Vagina (tissue), 2 donors: ENCODE measurements at regions not wholly inside any gene's neighbourhood (a gene's known extent, or its start where the extent isn't known, plus 50 kb on each side); places are given as distances from the start of the nearest gene placed in this dataset.

ENCODE experiments used
- POLR2A ChIP-seq, 2 donors: fragments of 450-650 bp; IDR thresholded peaks; one replicate each; pipeline ENCODE4 v1.6.1; 2017; ENCODE audit warnings: antibody characterized with exemption in 2 of 2, mild to moderate bottlenecking in 2 of 2, moderate library complexity in 2 of 2
- POLR2AphosphoS5 ChIP-seq, 2 donors: sonication (generic); formaldehyde crosslinking; IDR thresholded peaks; one replicate each; pipeline ENCODE4 v1.9.0; 2017; ENCODE audit warnings: antibody characterized with exemption in 2 of 2, mild to moderate bottlenecking in 2 of 2, low read depth in 1 of 2; ENCODE audit not compliant: insufficient read depth in 1 of 2
- TF ChIP-seq, protein P1 (sequence below), 3 experiments: fragments of 450-650 bp in 2 of 3; fragments of 200-600 bp in 1 of 3; sonication (generic) in 1 of 3; IDR thresholded peaks; one replicate each; pipeline ENCODE4 v1.5.1; 2017 to 2019; ENCODE audit warnings: antibody characterized with exemption in 3 of 3, mild to moderate bottlenecking in 2 of 3, moderate library complexity in 2 of 3

GRCh38 chr13:85519363-85519762 is 279.9 kb downstream of the SLITRK6 start:
- TF ChIP-seq, protein P1, sequence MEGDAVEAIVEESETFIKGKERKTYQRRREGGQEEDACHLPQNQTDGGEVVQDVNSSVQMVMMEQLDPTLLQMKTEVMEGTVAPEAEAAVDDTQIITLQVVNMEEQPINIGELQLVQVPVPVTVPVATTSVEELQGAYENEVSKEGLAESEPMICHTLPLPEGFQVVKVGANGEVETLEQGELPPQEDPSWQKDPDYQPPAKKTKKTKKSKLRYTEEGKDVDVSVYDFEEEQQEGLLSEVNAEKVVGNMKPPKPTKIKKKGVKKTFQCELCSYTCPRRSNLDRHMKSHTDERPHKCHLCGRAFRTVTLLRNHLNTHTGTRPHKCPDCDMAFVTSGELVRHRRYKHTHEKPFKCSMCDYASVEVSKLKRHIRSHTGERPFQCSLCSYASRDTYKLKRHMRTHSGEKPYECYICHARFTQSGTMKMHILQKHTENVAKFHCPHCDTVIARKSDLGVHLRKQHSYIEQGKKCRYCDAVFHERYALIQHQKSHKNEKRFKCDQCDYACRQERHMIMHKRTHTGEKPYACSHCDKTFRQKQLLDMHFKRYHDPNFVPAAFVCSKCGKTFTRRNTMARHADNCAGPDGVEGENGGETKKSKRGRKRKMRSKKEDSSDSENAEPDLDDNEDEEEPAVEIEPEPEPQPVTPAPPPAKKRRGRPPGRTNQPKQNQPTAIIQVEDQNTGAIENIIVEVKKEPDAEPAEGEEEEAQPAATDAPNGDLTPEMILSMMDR (IDR thresholded peaks at IDR 0.05) = no peak
- TF ChIP-seq POLR2A (IDR thresholded peaks at IDR 0.05) (no peak), POLR2AphosphoS5 (IDR thresholded peaks at IDR 0.05; ENCODE audit: insufficient read depth in 1 of 2, low read depth in 1 of 2) (no peak)
